Neural progenitor cell (in vitro differentiated cells): ENCODE measurements at regions not wholly inside any gene's neighbourhood (a gene's known extent, or its start where the extent isn't known, plus 50 kb on each side); places are given as distances from the start of the nearest gene placed in this dataset.

Source experiments
- CTCF ChIP-seq: fragments of 200-600 bp; sonication (generic); IDR thresholded peaks from 2 replicates; pipeline ENCODE4 v1.5.1; 2017; ENCODE audit warnings: antibody characterized with exemption, mild to moderate bottlenecking
- EZH2 ChIP-seq: fragments of 200-600 bp; sonication (generic); IDR thresholded peaks from 2 replicates; pipeline ENCODE4 v1.6.1; 2017; ENCODE audit warnings: antibody characterized with exemption, mild to moderate bottlenecking, moderate library complexity
- EZH2phosphoT487 ChIP-seq: fragments of 200-600 bp; sonication (generic); IDR thresholded peaks from 2 replicates; pipeline ENCODE4 v1.6.1; 2017; ENCODE audit warnings: antibody characterized with exemption

- no peak for TF ChIP-seq CTCF
- TF ChIP-seq EZH2, result no peak
- TF ChIP-seq EZH2phosphoT487, result no peak
Observed at GRCh38 chr4:108359986-108360681, 191.4 kb upstream of the LEF1 start.
